Caki2 (cell line): ENCODE measurements at regions not wholly inside any gene's neighbourhood (a gene's known extent, or its start where the extent isn't known, plus 50 kb on each side); places are given as distances from the start of the nearest gene placed in this dataset.

Source experiments
- DNase-seq: peaks from one replicate; pipeline ENCODE4 v3.0.0-alpha.2; 2015; ENCODE audit warnings: low read depth
- in situ Hi-C: cut with HindIII; loops from 2 replicates; pipeline ENCODE4 v1.10.0; 2016; ENCODE audit warnings: low sequenced_read_pairs, low pct_unique_long_range_greater_than_20kb, mixed read lengths

DNA sequence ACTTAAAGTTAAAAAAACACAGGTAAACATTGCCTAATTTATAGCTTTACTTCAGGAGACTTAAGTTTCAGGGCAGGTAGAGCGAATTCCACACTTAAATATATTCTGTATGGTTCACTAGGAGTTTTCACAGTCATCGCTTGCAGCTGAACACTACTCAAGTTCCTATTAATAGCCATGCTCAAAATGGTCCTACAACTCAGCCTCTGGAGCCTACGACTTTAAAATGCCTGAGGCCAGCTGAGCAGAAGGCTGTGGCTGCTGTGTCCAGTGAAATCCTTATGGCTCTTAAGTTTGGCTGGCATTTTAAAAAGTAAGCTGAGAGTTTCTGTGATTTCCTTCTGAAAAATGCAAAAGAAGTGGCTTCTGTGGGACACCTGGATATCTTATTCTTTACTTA lies 105.4 kb upstream of the GLI3 start:
- DNase-seq, result no peak
- in situ Hi-C loops, result no loop called here

DNA sequence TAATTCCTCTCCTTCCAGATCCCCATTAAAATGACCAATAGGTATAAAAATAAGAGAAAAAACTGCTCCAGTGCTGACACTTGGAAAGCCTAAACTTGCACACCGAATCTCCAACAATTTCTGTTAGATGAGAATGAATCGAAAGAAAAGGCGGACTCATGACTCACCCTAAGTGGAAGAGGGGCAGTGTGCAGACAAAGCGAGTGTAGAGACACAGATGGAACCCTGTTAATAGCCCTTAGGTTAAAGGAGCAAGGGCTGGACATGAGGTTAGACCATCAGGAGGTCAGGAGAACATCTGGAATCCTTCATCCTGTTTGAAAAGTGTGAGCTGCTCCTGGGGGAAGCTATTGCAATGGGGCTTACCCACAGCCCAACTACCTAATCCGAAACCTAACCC lies 103.4 kb upstream of the GLI3 start:
- no peak for DNase-seq

DNA sequence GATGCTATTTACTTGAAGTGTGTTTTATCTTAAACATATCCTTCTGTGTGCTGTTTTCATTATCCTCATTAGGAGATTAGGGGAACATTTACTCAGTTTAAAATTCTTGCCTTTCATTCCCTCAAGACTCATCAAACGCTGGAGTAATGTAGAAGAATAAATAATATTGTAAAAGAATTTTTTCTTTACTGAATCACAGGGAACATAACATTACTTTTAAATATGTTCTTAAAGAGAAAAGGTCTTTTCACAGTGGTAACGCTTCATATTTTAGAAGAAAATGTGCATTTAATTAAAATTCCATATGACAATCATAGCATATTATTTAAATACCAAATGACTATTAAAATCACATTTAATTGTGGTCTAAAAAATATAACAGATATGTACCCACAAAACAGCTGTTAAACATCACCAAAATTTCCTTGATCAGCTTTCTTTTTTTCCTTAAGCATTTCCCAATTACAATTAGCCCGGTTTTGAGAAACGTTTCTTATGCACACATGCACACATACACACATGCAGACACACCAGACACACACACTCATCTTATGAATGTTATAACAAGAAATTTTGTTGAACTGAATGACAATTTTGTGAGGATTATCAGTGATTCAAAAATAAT lies 102.0 kb upstream of the GLI3 start:
- in situ Hi-C loops, result no loop called here
- DNase-seq, result no peak

More for the DNA sequence above, 103.4 kb upstream of the GLI3 start:
- in situ Hi-C loops, result no loop called here

DNA sequence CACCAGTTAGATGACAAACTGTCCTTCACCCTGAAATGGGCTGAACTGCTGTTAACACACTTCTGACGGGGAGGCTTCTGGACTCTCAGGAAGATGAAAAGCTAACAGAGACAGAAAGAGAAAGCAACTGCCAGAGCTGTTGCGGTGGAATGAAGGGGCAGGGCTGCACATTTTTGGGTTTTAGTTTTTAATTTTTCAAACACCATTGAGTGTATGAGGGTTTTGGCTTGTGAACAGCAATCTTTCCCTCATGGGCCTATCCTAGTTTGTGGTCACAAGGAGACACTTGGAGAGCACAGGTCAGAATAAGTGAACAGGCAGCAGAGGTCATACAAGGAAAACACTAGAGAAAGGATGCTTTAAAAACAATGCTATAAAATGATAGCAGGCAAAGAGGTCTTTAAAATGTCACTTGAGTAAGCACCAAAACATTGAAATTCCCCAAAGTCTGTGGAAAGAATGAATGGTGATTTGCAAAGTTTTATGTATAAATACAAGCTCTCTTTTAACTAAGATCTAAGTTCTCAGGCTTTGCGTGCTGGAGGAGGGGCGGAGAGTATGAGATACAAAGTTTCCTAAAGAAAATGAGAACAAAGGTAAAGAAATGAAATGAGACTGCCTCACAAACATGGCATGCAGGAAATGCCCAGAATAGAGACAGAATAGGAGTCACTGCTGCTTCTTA lies 101.4 kb upstream of the GLI3 start:
- in situ Hi-C loops, result no loop called here
- DNase-seq, result no peak

DNA sequence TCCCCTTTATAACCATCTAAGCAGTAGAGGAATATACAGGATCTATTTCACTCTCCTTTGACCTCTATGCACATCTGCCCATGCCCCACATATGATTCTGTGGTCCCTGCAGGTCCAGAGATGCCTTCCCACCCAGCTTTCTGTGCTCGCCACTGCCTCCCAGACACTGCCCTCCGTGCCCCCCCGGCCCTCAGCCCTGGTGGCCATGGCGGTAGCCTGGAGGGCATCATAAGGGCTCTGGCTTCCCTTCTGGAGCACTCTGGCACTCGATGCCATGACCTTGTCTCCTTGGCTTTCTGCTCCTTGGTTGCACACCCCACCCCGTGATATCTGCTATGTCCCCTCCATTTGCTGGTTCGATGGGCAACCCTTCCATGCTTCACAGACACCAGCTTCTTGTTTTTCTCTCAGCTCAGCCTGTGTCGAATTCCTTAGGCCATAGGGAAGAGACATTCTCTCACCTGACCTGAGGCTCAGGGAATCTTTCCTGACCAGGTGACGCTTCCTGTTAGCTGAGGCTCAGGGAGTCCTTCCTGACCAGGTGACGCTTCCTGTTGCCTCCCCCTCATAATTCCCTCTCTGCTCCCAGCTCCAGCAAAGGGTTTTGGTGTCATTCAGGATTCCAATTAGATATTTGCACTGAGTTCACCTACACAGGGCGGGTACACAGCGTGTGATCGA lies 100.4 kb upstream of the GLI3 start:
- in situ Hi-C loops, result no loop called here
- no peak for DNase-seq

GRCh38 chr7:42332605-42333222 lies 95.7 kb upstream of the GLI3 start:
- in situ Hi-C loops, result no loop called here
- no peak for DNase-seq

DNA sequence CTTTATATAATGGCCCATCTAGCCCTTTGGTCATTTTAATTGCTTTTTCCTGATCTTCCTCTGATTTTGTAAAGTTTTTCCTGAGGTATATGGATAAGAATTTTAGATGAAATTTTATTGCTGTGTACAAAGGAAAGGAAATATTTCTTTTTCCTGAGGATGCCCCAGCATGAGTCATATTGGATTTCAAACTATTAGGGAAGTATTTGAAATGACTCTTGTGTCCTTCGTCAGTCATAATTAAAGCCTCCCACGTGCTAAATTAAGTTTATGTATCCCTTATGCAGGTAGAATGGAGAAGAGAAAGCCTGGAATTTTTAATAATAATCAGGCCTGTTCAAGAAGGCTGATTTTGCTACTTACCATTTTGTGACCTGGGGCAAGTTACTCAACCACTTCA lies 82.6 kb upstream of the GLI3 start:
- in situ Hi-C loops, result no loop called here
- no peak for DNase-seq

DNA sequence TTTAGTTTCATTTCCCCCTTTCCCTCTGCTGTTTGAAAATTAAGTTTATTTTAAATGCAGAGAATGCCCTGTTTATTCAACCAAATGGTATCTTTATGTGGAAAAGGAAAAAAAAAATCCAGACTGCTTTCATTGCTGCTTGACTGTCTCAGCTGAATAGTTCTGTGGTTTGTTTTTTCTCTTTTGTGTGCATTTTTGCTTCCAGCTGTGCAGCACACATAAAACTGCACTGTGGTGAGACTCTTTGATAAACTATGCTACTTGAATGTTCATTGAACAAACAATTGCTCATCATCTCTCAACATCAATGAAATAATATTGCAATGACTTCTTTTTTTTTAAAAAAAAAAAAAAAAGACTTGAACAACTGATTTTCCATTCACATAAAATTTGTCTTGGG lies 78.6 kb upstream of the GLI3 start:
- DNase-seq, result no peak
- in situ Hi-C loops, result no loop called here

- in situ Hi-C loops, result no loop called here
- DNase-seq, result no peak
Measured at GRCh38 chr7:42315103-42315502, 78.1 kb upstream of the GLI3 start.

GRCh38 chr7:42314696-42315095 lies 77.7 kb upstream of the GLI3 start:
- no peak for DNase-seq
- in situ Hi-C loops, result no loop called here

GRCh38 chr7:42311195-42311594 lies 74.2 kb upstream of the GLI3 start:
- in situ Hi-C loops, result no loop called here
- no peak for DNase-seq

DNA sequence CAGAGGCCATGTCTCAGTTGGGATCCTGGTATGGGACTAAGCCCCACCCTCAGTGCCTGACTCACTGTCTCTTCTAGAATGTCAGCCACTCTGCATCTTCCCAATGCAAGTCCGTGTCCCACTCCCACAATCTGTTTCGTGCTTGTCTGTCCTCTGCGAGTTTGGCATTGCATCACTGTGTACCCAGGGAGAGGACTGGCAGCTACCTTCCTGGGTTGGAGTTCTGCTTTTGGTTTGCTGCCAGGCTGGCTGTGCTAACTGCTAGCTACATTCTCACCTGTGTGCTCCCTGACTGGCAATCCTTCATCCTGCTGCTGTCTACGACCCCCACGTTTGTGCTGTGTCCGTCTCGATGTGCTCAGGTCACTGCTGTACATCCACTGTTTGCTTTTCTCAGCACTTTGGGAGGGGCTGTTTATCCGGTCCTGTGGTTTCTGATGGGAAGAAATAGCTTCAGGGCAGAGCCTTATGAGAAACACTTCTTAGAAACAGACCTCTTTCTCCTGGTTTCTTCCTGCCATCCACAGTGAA lies 56.0 kb upstream of the GLI3 start:
- no peak for DNase-seq

GRCh38 chr7:42289473-42289872 lies 52.5 kb upstream of the GLI3 start:
- in situ Hi-C loops, result no loop called here
- DNase-seq, result no peak

More for the DNA sequence above, 56.0 kb upstream of the GLI3 start:
- in situ Hi-C loops, result no loop called here
